DND-41 (cell line): ENCODE measurements at regions not wholly inside any gene's neighbourhood (a gene's known extent, or its start where the extent isn't known, plus 50 kb on each side); places are given as distances from the start of the nearest gene placed in this dataset.

Experiments
- CTCF ChIP-seq: IDR thresholded peaks from 2 replicates; pipeline ENCODE4 v1.5.1; 2012; ENCODE audit warnings: borderline replicate concordance, low read length, moderate library complexity, mild to moderate bottlenecking; ENCODE audit not compliant: poor library complexity, severe bottlenecking; ENCODE audit errors: extremely low read depth
- EZH2 ChIP-seq: IDR thresholded peaks from 3 replicates; pipeline ENCODE4 v1.6.1; 2012; ENCODE audit warnings: borderline replicate concordance, low read depth, mild to moderate bottlenecking, moderate library complexity, low read length, inconsistent platforms; ENCODE audit not compliant: severe bottlenecking

GRCh38 chr9:79221084-79221483 is 350.7 kb upstream of the TLE4 start:
- no peak for TF ChIP-seq CTCF
- TF ChIP-seq EZH2 = no peak
